ENCODE measurements at regions not wholly inside any gene's neighbourhood (a gene's known extent, or its start where the extent isn't known, plus 50 kb on each side); places are given as distances from the start of the nearest gene placed in this dataset.

DNA sequence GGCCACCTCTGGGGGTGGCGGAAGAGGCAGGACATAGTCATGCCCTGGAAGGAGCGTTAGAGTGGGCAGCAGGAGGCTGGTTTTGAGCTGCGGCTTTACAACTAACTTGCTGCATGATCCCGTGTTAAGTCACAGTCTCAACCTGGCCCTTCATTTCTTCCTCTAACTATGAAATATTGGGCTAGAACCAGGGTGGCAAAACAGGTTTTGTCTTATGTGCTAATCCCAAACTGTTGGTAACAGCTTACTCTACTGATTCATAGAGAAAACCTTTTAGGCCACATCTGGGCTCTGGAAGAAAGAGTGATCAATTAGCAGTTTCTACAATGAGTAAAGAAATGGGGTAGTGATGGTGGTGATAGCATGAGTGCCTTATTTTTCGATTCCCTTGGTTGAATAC, 74.1 kb upstream of the CLINT1 start:
- intact Hi-C loops (cut with micrococcal nuclease), result no loop called here
- ChIA-PET CTCF (interaction anchor here (0.7 to 5.0 kb wide), 7 partner anchors 9 to 1035 kb away, joined by 3 to 34 read pairs (median 3); no protein-coding TSS in a partner anchor), POLR2A (interaction anchor here (0.6 to 1.3 kb wide), 3 partner anchors 9 to 78 kb away, joined by 3 to 6 read pairs (median 3); partner anchors contain the start of gene CLINT1)
- no TSS peak for BruUV-seq (replicated peaks)
- H3K36me3 Mint-ChIP-seq (ENCODE audit: insufficient read depth, unreplicated experiment), result no peaks in the 10 kb centered on the region
- TF ChIP-seq, protein P1, sequence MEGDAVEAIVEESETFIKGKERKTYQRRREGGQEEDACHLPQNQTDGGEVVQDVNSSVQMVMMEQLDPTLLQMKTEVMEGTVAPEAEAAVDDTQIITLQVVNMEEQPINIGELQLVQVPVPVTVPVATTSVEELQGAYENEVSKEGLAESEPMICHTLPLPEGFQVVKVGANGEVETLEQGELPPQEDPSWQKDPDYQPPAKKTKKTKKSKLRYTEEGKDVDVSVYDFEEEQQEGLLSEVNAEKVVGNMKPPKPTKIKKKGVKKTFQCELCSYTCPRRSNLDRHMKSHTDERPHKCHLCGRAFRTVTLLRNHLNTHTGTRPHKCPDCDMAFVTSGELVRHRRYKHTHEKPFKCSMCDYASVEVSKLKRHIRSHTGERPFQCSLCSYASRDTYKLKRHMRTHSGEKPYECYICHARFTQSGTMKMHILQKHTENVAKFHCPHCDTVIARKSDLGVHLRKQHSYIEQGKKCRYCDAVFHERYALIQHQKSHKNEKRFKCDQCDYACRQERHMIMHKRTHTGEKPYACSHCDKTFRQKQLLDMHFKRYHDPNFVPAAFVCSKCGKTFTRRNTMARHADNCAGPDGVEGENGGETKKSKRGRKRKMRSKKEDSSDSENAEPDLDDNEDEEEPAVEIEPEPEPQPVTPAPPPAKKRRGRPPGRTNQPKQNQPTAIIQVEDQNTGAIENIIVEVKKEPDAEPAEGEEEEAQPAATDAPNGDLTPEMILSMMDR (IDR thresholded peaks at IDR 0.05; ENCODE audit: unreplicated experiment), result no peak
- H3K9me3 Mint-ChIP-seq (ENCODE audit: unreplicated experiment), result no peaks in the 10 kb centered on the region
- H3K4me1 Mint-ChIP-seq (ENCODE audit: insufficient read depth, unreplicated experiment), result no peaks in the 10 kb centered on the region
- H3K27ac Mint-ChIP-seq (ENCODE audit: low read depth, unreplicated experiment), result no peak overlapping the region
- DNase-seq (ENCODE audit: unreplicated experiment), result no peak
- no peak overlapping the region for H3K4me3 Mint-ChIP-seq (ENCODE audit: unreplicated experiment)
- no peaks in the 10 kb centered on the region for H3K27me3 Mint-ChIP-seq (ENCODE audit: insufficient read depth, unreplicated experiment)

DNA sequence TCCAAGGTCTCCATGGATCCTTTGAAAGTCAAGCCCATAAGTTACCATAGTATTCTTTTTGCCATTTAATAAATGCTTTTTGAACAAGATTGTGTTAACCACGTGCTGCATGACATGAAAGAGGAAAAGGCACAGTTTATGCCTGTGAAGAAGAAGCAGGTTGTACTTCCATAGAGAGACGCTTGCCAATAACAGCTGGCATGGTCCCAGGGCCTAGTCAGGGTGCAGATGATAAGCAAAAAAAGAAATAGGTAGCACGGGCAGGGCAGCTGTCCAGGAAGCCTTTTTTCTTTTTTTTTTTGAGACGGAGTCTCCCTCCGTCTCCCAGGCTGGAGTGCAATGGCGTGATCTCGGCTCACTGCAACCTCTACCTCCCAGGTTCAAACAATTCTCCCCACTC, 71.8 kb upstream of the CLINT1 start:
- H3K4me1 Mint-ChIP-seq (ENCODE audit: insufficient read depth, unreplicated experiment), result no peaks in the 10 kb centered on the region
- intact Hi-C loops (cut with micrococcal nuclease), result no loop called here
- H3K4me3 Mint-ChIP-seq (ENCODE audit: unreplicated experiment), result no peak overlapping the region
- H3K36me3 Mint-ChIP-seq (ENCODE audit: insufficient read depth, unreplicated experiment), result no peaks in the 10 kb centered on the region
- no peaks in the 10 kb centered on the region for H3K27me3 Mint-ChIP-seq (ENCODE audit: insufficient read depth, unreplicated experiment)
- BruUV-seq (replicated peaks), result no TSS peak
- H3K9me3 Mint-ChIP-seq (ENCODE audit: unreplicated experiment), result no peaks in the 10 kb centered on the region
- DNase-seq (ENCODE audit: unreplicated experiment), result no peak
- no peak overlapping the region for H3K27ac Mint-ChIP-seq (ENCODE audit: low read depth, unreplicated experiment)
- POLR2A ChIA-PET, result no interaction called here
- TF ChIP-seq, protein P1 (IDR thresholded peaks at IDR 0.05; ENCODE audit: unreplicated experiment), result no peak
- CTCF ChIA-PET, result interaction anchor here (0.6 to 5.0 kb wide), 8 partner anchors 13 to 816 kb away, joined by 3 to 34 read pairs (median 3); no protein-coding TSS in a partner anchor

DNA sequence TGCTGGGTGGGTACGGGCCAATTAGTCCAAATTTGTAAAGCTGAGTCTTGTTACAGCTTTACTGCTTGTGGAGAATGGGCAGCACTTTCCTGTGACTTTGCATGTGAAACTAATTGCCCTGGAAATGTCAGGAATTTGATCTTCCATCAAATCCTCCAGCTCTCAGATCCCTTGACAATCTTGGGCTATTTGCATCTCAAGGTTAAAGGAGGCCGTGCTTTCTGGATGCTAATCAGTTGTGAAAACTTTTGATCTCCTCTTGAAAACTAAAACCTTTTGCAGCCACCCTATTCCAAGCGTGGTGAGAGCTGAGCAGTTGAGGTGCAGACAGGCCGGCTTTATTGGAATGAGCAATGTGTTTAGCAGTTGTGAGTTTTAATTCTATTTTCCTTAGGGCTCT, 68.0 kb upstream of the CLINT1 start:
- Mint-ChIP-seq H3K4me1 (ENCODE audit: insufficient read depth, unreplicated experiment) (peaks cover 6% of the 10 kb centered on the region), H3K36me3 (ENCODE audit: insufficient read depth, unreplicated experiment) (no peaks in the 10 kb centered on the region), H3K27me3 (ENCODE audit: insufficient read depth, unreplicated experiment) (no peaks in the 10 kb centered on the region), H3K4me3 (ENCODE audit: unreplicated experiment) (no peak overlapping the region), H3K27ac (ENCODE audit: low read depth, unreplicated experiment) (no peak overlapping the region), H3K9me3 (ENCODE audit: unreplicated experiment) (no peaks in the 10 kb centered on the region)
- POLR2A ChIA-PET, result interaction anchor here (0.8 kb wide), 1 partner anchor 22 kb away, joined by 3 read pairs; no protein-coding TSS in a partner anchor
- no peak for DNase-seq (ENCODE audit: unreplicated experiment)
- CTCF ChIA-PET, result interaction anchor here (0.6 to 1.0 kb wide), 2 partner anchors 23 kb away, joined by 3 to 5 read pairs; no protein-coding TSS in a partner anchor
- TF ChIP-seq, protein P1 (IDR thresholded peaks at IDR 0.05; ENCODE audit: unreplicated experiment), result no peak
- intact Hi-C loops (cut with micrococcal nuclease), result no loop called here
- no TSS peak for BruUV-seq (replicated peaks)

DNA sequence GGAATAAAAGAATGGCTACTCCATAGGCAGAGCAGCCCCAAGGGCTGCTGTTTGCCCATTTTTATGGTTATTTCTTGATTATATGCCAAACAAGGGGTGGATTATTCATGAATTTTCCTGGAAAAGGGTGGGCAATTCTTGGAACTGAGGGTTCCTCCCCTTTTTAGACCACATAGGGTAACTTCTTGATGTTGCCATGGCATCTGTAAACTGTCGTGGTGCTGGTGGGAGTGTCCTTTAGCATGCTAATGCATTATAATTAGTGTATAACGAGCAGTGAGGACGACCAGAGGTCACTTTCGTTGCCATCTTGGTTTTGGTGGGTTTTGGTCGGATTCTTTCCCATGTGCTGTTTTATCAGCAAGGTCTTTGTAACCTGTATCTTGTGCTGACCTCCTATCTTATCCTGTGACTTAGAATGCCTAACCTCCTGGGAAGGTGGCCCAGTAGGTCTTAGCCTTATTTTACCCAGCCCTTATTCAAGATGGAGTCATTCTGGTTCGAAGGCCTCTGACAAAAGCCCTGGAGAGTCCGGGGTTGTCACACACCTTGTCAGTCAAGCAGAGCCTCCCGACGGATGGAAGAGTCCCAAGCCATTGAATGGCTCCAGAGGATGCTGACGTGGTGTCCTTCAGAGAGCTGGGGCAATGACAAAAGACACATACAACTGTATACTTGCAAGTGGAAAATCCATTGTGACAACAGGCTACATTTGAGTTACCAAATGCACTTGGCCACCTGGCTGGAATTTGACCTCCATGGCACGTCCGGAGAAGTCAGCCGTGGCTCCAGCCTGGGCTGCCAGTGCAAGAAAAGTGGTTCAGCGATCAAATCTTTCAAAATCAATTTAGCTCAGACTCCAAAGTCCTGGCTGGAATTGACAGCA, 67.1 kb upstream of the CLINT1 start:
- POLR2A ChIA-PET, result no interaction called here
- intact Hi-C loops (cut with micrococcal nuclease), result no loop called here
- DNase-seq (ENCODE audit: unreplicated experiment), result no peak
- TF ChIP-seq, protein P1 (IDR thresholded peaks at IDR 0.05; ENCODE audit: unreplicated experiment), result no peak
- CTCF ChIA-PET, result interaction anchor here (1.0 kb wide), 1 partner anchor 13 kb away, joined by 3 read pairs; no protein-coding TSS in a partner anchor
- Mint-ChIP-seq H3K27ac (ENCODE audit: low read depth, unreplicated experiment) (no peak overlapping the region), H3K4me3 (ENCODE audit: unreplicated experiment) (no peak overlapping the region), H3K27me3 (ENCODE audit: insufficient read depth, unreplicated experiment) (no peaks in the 10 kb centered on the region), H3K4me1 (ENCODE audit: insufficient read depth, unreplicated experiment) (peaks cover 6% of the 10 kb centered on the region), H3K9me3 (ENCODE audit: unreplicated experiment) (no peaks in the 10 kb centered on the region), H3K36me3 (ENCODE audit: insufficient read depth, unreplicated experiment) (no peaks in the 10 kb centered on the region)
- BruUV-seq (replicated peaks), result no TSS peak
